ENCODE measurements at regions not wholly inside any gene's neighbourhood (a gene's known extent, or its start where the extent isn't known, plus 50 kb on each side); places are given as distances from the start of the nearest gene placed in this dataset.

- H4K20me1 ChIP-seq (ENCODE audit: insufficient read depth), result no peaks in the 10 kb centered on the region
- H3K9me3 ChIP-seq (ENCODE audit: control insufficient read depth in 1 of 2, insufficient read depth in 1 of 2, low read depth in 1 of 2, low read length in 2 of 2), result no peaks in the 10 kb centered on the region
- H3K36me3 ChIP-seq (ENCODE audit: control insufficient read depth in 1 of 2, insufficient read depth in 2 of 2, low read length in 2 of 2), result no peaks in the 10 kb centered on the region
- no TSS peak for BruUV-seq (replicated peaks)
- H3K4me1 ChIP-seq (ENCODE audit: control insufficient read depth in 1 of 2, insufficient read depth in 2 of 2, low read length in 2 of 2), result no peaks in the 10 kb centered on the region
- H3K9me2 ChIP-seq (ENCODE audit: insufficient read depth), result no peaks in the 10 kb centered on the region
- no peaks in the 10 kb centered on the region for H3K79me2 ChIP-seq (ENCODE audit: insufficient read depth, low read length)
- no peak overlapping the region for H3K9ac ChIP-seq (ENCODE audit: low read length)
- H3K27ac ChIP-seq (ENCODE audit: low read depth, low read length), result no peak overlapping the region
- H3K4me3 ChIP-seq (replicated peaks in 1 of 2; ENCODE audit: low read depth in 1 of 2, low read length in 2 of 2), result no peak overlapping the region
- no peaks in the 10 kb centered on the region for H3K27me3 ChIP-seq (ENCODE audit: insufficient read depth, low read length)
- H2AFZ ChIP-seq (ENCODE audit: low read depth, low read length, poor library complexity, severe bottlenecking), result no peak overlapping the region
- ChIA-PET POLR2A (no interaction called here), CTCF (no interaction called here), RAD21 (ENCODE audit: low non-redundant PET in 1 of 2, low total read pairs in 2 of 2, uncharacterized antibody in 2 of 2, unreplicated experiment in 2 of 2) (no interaction called here)
- DNase-seq (ENCODE audit: low read depth, low spot score) (no peak), ATAC-seq (no peak)
- H3K4me2 ChIP-seq (ENCODE audit: low read length), result no peak overlapping the region
- intact Hi-C loops (cut with micrococcal nuclease), result no loop called here
- TF ChIP-seq POLR2A (IDR thresholded peaks at IDR 0.05; ENCODE audit: borderline replicate concordance, extremely low read depth, insufficient read depth, insufficient read length) (no peak), ELF1 (IDR thresholded peaks at IDR 0.05; ENCODE audit: borderline replicate concordance, low read depth) (no peak), MAX (IDR thresholded peaks at IDR 0.05) (no peak), EZH2 (IDR thresholded peaks at IDR 0.05) (no peak), REST (IDR thresholded peaks at IDR 0.05; ENCODE audit: low read depth) (no peak)
- TF ChIP-seq, protein P1, sequence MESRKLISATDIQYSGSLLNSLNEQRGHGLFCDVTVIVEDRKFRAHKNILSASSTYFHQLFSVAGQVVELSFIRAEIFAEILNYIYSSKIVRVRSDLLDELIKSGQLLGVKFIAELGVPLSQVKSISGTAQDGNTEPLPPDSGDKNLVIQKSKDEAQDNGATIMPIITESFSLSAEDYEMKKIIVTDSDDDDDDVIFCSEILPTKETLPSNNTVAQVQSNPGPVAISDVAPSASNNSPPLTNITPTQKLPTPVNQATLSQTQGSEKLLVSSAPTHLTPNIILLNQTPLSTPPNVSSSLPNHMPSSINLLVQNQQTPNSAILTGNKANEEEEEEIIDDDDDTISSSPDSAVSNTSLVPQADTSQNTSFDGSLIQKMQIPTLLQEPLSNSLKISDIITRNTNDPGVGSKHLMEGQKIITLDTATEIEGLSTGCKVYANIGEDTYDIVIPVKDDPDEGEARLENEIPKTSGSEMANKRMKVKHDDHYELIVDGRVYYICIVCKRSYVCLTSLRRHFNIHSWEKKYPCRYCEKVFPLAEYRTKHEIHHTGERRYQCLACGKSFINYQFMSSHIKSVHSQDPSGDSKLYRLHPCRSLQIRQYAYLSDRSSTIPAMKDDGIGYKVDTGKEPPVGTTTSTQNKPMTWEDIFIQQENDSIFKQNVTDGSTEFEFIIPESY (IDR thresholded peaks at IDR 0.05; ENCODE audit: extremely low read depth, insufficient replicate concordance, low read length), result no peak
- TF ChIP-seq, protein P2, sequence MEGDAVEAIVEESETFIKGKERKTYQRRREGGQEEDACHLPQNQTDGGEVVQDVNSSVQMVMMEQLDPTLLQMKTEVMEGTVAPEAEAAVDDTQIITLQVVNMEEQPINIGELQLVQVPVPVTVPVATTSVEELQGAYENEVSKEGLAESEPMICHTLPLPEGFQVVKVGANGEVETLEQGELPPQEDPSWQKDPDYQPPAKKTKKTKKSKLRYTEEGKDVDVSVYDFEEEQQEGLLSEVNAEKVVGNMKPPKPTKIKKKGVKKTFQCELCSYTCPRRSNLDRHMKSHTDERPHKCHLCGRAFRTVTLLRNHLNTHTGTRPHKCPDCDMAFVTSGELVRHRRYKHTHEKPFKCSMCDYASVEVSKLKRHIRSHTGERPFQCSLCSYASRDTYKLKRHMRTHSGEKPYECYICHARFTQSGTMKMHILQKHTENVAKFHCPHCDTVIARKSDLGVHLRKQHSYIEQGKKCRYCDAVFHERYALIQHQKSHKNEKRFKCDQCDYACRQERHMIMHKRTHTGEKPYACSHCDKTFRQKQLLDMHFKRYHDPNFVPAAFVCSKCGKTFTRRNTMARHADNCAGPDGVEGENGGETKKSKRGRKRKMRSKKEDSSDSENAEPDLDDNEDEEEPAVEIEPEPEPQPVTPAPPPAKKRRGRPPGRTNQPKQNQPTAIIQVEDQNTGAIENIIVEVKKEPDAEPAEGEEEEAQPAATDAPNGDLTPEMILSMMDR (IDR thresholded peaks at IDR 0.05 in 2 of 3, conservative IDR thresholded peaks at IDR 0.05 in 1 of 3; ENCODE audit: borderline replicate concordance in 1 of 3, insufficient read depth in 1 of 3, low read depth in 2 of 3, low read length in 2 of 3), result no peak
Measured at GRCh38 chrX:468979-469378, 82.3 kb upstream of the PPP2R3B start.
